HepG2 (cell line): ENCODE measurements at regions not wholly inside any gene's neighbourhood (a gene's known extent, or its start where the extent isn't known, plus 50 kb on each side); places are given as distances from the start of the nearest gene placed in this dataset.

ENCODE experiments used
- CTCF ChIP-seq: sonication (generic); formaldehyde crosslinking; IDR thresholded peaks from 2 replicates; pipeline ENCODE4 v1.5.0; 2020; ENCODE audit warnings: mild to moderate bottlenecking, missing genetic modification reagents, moderate library complexity
- DPF2 ChIP-seq: sonication (generic); formaldehyde crosslinking; IDR thresholded peaks from 2 replicates; pipeline ENCODE4 v1.4.0; 2020; ENCODE audit warnings: mild to moderate bottlenecking, low read depth, missing genetic modification reagents, borderline replicate concordance
- NFKBIZ ChIP-seq: IDR thresholded peaks from 2 replicates; pipeline ENCODE4 v1.6.1; 2018; ENCODE audit warnings: missing genetic modification reagents, missing compliant biosample characterization
- RAD21 ChIP-seq: fragments of 450-650 bp; formaldehyde crosslinking; IDR thresholded peaks from 2 replicates; pipeline ENCODE4 v1.5.0; 2020; ENCODE audit warnings: mild to moderate bottlenecking
- RFX5 ChIP-seq: IDR thresholded peaks from 2 replicates; pipeline ENCODE4 v1.6.1; 2011; ENCODE audit warnings: low read depth, low read length, improper control_type of control experiment
- ZNF510 ChIP-seq: sonication (generic); formaldehyde crosslinking; IDR thresholded peaks from 2 replicates; pipeline ENCODE4 v1.4.0; 2020; ENCODE audit warnings: low read depth, mild to moderate bottlenecking, missing genetic modification reagents
- ZSCAN20 ChIP-seq: sonication (generic); formaldehyde crosslinking; IDR thresholded peaks from 2 replicates; pipeline ENCODE4 v1.4.0; 2020; ENCODE audit warnings: missing genetic modification reagents, mild to moderate bottlenecking, borderline replicate concordance

- TF ChIP-seq CTCF (CRISPR knock-in tag) = no peak
- no peak for TF ChIP-seq RFX5
- no peak for TF ChIP-seq ZSCAN20
- TF ChIP-seq DPF2 (CRISPR knock-in tag) = no peak
- no peak for TF ChIP-seq NFKBIZ (CRISPR knock-in tag)
- no peak for TF ChIP-seq ZNF510 (CRISPR knock-in tag)
- TF ChIP-seq RAD21 = no peak
Observed at GRCh38 chr3:94596887-94597566, 534.2 kb downstream of the NSUN3 start.
